ENCODE measurements at regions not wholly inside any gene's neighbourhood (a gene's known extent, or its start where the extent isn't known, plus 50 kb on each side); places are given as distances from the start of the nearest gene placed in this dataset.

GRCh38 chr3:161893972-161894371 is 397.4 kb downstream of the OTOL1 start (continued):
- TF ChIP-seq ZNF280B (CRISPR knock-in tag; IDR thresholded peaks at IDR 0.05) (no peak), PCBP1 (IDR thresholded peaks at IDR 0.05; ENCODE audit: low read depth, low read length, poor library complexity, severe bottlenecking) (no peak), ZNF3 (CRISPR knock-in tag; IDR thresholded peaks at IDR 0.05) (no peak), MCM5 (IDR thresholded peaks at IDR 0.05; ENCODE audit: low read depth) (no peak), GABPB2 (CRISPR knock-in tag; conservative IDR thresholded peaks at IDR 0.05) (no peak), SNAPC5 (CRISPR knock-in tag; IDR thresholded peaks at IDR 0.05) (no peak), TARDBP (IDR thresholded peaks at IDR 0.05) (no peak), HDAC6 (IDR thresholded peaks at IDR 0.05; ENCODE audit: low read depth, low read length) (no peak)

- no peaks in the 10 kb centered on the region for H3K9me3 ChIP-seq (replicated peaks; ENCODE audit: control insufficient read depth, insufficient read depth, low read depth, low read length)
- TF ChIP-seq HNRNPUL1 (IDR thresholded peaks at IDR 0.05; ENCODE audit: low read length) (no peak), SRSF9 (IDR thresholded peaks at IDR 0.05; ENCODE audit: borderline replicate concordance, low read depth, low read length) (no peak), ZNF644 (tag; IDR thresholded peaks at IDR 0.05; ENCODE audit: low read depth) (no peak), ZNF583 (CRISPR knock-in tag; IDR thresholded peaks at IDR 0.05) (no peak), GTF2F1 (IDR thresholded peaks at IDR 0.05; ENCODE audit: low read depth, low read length) (no peak), TCF7 (IDR thresholded peaks at IDR 0.05; ENCODE audit: borderline replicate concordance) (no peak), SMAD3 (CRISPR knock-in tag; conservative IDR thresholded peaks at IDR 0.05) (no peak), NFIC (IDR thresholded peaks at IDR 0.05) (no peak), SNAPC5 (CRISPR knock-in tag; IDR thresholded peaks at IDR 0.05) (no peak), TAF7 (tag; IDR thresholded peaks at IDR 0.05) (no peak), HDGF (IDR thresholded peaks at IDR 0.05) (no peak), ETS1 (conservative IDR thresholded peaks at IDR 0.05; ENCODE audit: control insufficient read depth, low read depth, low read length) (no peak), SAFB2 (IDR thresholded peaks at IDR 0.05; ENCODE audit: borderline replicate concordance, low read depth, low read length, severe bottlenecking) (no peak), HDAC1 (IDR thresholded peaks at IDR 0.05) (no peak), PURB (CRISPR knock-in tag; IDR thresholded peaks at IDR 0.05; ENCODE audit: low read depth) (no peak)
- H3K4me2 ChIP-seq (ENCODE audit: insufficient read depth, low read length), result no peak overlapping the region
- ATAC-seq (no peak), DNase-seq (ENCODE audit: extremely low read depth in 1 of 4, low spot score in 3 of 4) (no peak), FAIRE-seq (no peak)
- H3K36me3 ChIP-seq (ENCODE audit: control insufficient read depth, insufficient read depth, low read length), result no peaks in the 10 kb centered on the region
- POLR2A ChIA-PET, result interaction anchor here (0.7 kb wide), 1 partner anchor 618 kb away, joined by 3 read pairs; no protein-coding TSS in a partner anchor
- BruUV-seq (replicated peaks), result no TSS peak
- H3K4me1 ChIP-seq (replicated peaks in 1 of 2; ENCODE audit: control insufficient read depth in 2 of 2, insufficient read depth in 2 of 2, low read length in 2 of 2), result no peaks in the 10 kb centered on the region
- H3K9me1 ChIP-seq (ENCODE audit: control insufficient read depth, insufficient read depth, low read length), result no peaks in the 10 kb centered on the region
- no peak overlapping the region for H2AFZ ChIP-seq (ENCODE audit: low read depth, low read length)
- no peaks in the 10 kb centered on the region for H3K79me2 ChIP-seq (ENCODE audit: control insufficient read depth, insufficient read depth, low read length)
- intact Hi-C loops (cut with micrococcal nuclease) (no loop called here), in situ Hi-C loops (cut with MboI) (no loop called here)
- H3K9ac ChIP-seq (ENCODE audit: insufficient read depth in 1 of 2, low read depth in 2 of 2, low read length in 2 of 2), result no peak overlapping the region
- no peak overlapping the region for H3K4me3 ChIP-seq
- CTCF ChIA-PET (ENCODE audit: low intra/inter-chr PET ratio), result no interaction called here
- H3K27me3 ChIP-seq (ENCODE audit: control insufficient read depth in 2 of 2, insufficient read depth in 2 of 2, low read length in 2 of 2), result no peaks in the 10 kb centered on the region
- no peak overlapping the region for H3K27ac ChIP-seq (ENCODE audit: extremely low read depth, low read depth, low read length)
- H4K20me1 ChIP-seq (replicated peaks; ENCODE audit: control insufficient read depth, insufficient read depth, low read length), result no peaks in the 10 kb centered on the region
Observed at GRCh38 chr3:161894657-161895056, 398.0 kb downstream of the OTOL1 start.
